CD4-positive, alpha-beta memory T cell (primary cell): ENCODE measurements at regions not wholly inside any gene's neighbourhood (a gene's known extent, or its start where the extent isn't known, plus 50 kb on each side); places are given as distances from the start of the nearest gene placed in this dataset.

ENCODE experiments used
- CTCF ChIA-PET: fragments of 350-600 bp; sonication (Branson Sonifier 250); formaldehyde crosslinking; loops from one replicate; lab custom pipeline; 2021; ENCODE audit warnings: inconsistent platforms; ENCODE audit not compliant: partially characterized antibody; lab: Charles Lee
- POLR2A ChIA-PET: fragments of 350-600 bp; sonication (Branson Sonifier 250); formaldehyde crosslinking; loops from one replicate; lab custom pipeline; 2021; ENCODE audit not compliant: partially characterized antibody; lab: Charles Lee
- DNase-seq, 5 donors: peaks; one replicate each; pipeline versions ENCODE4 v3.0.0 to v3.0.0-alpha.2; 2020 to 2022; ENCODE audit warnings: mixed read lengths in 1 of 5
- H3K27ac ChIP-seq: one replicate; pipeline ENCODE4 v1.7.0; 2013; ENCODE audit warnings: low read depth, low read length
- H3K27me3 ChIP-seq: 2 replicates; pipeline ENCODE4 v1.7.0; 2013; ENCODE audit warnings: mild to moderate bottlenecking, low read length, moderate library complexity; ENCODE audit not compliant: insufficient read depth
- H3K36me3 ChIP-seq: 2 replicates; pipeline ENCODE4 v1.7.0; 2013; ENCODE audit warnings: mild to moderate bottlenecking, low read length, moderate library complexity; ENCODE audit not compliant: insufficient read depth
- H3K4me1 ChIP-seq: 2 replicates; pipeline ENCODE4 v1.7.0; 2013; ENCODE audit warnings: mild to moderate bottlenecking, low read length, moderate library complexity; ENCODE audit not compliant: insufficient read depth
- H3K4me3 ChIP-seq, 2 donors: one replicate each; pipeline ENCODE4 v1.7.0; 2013; ENCODE audit warnings: low read length in 2 of 2, mild to moderate bottlenecking in 1 of 2
- H3K9me3 ChIP-seq, 2 donors: one replicate each; pipeline ENCODE4 v1.7.0; 2013; ENCODE audit warnings: low read length in 2 of 2, control low read depth in 1 of 2; ENCODE audit not compliant: control insufficient read depth in 1 of 2
- H3K27ac Mint-ChIP-seq, 7 donors: one replicate each; pipeline ENCODE4 v1.8.0; 2020 to 2021; ENCODE audit warnings: mixed read lengths in 7 of 7, mild to moderate bottlenecking in 6 of 7, inconsistent platforms in 3 of 7, moderate library complexity in 3 of 7
- H3K27me3 Mint-ChIP-seq, 2 donors: one replicate each; pipeline ENCODE4 v1.8.0; 2020 to 2021; ENCODE audit warnings: mixed read lengths in 2 of 2
- H3K36me3 Mint-ChIP-seq, 2 donors: one replicate each; pipeline ENCODE4 v1.8.0; 2020 to 2021; ENCODE audit warnings: mixed read lengths in 2 of 2, inconsistent platforms in 1 of 2, mild to moderate bottlenecking in 1 of 2
- H3K4me1 Mint-ChIP-seq, 4 donors: one replicate each; pipeline ENCODE4 v1.8.0; 2020 to 2021; ENCODE audit warnings: mixed read lengths in 4 of 4, mild to moderate bottlenecking in 1 of 4
- H3K4me3 Mint-ChIP-seq, 8 donors: one replicate each; pipeline ENCODE4 v1.8.0; 2020 to 2021; ENCODE audit warnings: mixed read lengths in 8 of 8, mild to moderate bottlenecking in 7 of 8, moderate library complexity in 6 of 8, inconsistent platforms in 3 of 8
- H3K9me3 Mint-ChIP-seq, 8 donors: one replicate each; pipeline ENCODE4 v1.8.0; 2020 to 2021; ENCODE audit warnings: mixed read lengths in 8 of 8, mild to moderate bottlenecking in 5 of 8, inconsistent platforms in 3 of 8, moderate library complexity in 1 of 8
- intact Hi-C: fragments of 100-400 bp; cut with micrococcal nuclease; formaldehyde crosslinking; loops from one replicate; pipeline ENCODE4 v1.15.1; 2023

DNA sequence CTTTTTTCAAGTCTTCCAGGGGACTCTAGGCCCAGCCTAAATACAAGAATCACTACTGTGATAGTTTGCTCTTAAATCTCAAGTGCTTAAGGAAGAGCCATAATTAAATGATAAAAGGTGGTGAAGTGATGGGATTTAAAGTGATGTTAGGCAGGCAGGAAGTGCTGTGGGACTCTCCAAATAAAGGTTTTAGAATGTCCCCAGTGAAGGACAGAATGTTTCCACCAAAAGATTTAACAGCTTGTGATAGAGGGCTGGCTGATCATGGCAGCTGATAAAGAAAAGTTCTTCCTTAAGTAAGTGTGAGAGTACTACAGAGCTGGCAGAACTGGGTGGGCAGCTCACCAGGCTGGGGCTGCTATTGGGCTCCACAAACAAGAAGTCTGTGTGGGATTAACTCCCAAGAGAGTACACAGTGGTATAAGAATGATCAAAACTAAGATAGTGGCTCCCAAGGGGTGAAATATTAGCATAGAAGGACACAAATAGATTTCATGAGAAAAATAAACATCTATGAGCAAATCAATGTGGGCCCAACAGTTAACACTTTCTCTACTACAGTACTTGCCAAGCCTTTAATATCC, 637.2 kb upstream of the CPEB2 start:
- no peak overlapping the region for H3K27ac ChIP-seq
- Mint-ChIP-seq H3K4me3 (no peak overlapping the region), H3K27ac (no peak overlapping the region), H3K9me3 (peaks cover 0 to 6% (median 0%) of the 10 kb centered on the region in 8 donors), H3K4me1 (peaks cover 0 to 1% (median 0%) of the 10 kb centered on the region in 4 donors), H3K27me3 (no peaks in the 10 kb centered on the region), H3K36me3 (no peaks in the 10 kb centered on the region)
- H3K27me3 ChIP-seq: no peaks in the 10 kb centered on the region
- DNase-seq: no peak
- intact Hi-C loops: no loop called here
- ChIA-PET POLR2A (no interaction called here), CTCF (no interaction called here)
- H3K36me3 ChIP-seq: no peaks in the 10 kb centered on the region
- no peaks in the 10 kb centered on the region for H3K9me3 ChIP-seq
- H3K4me1 ChIP-seq: no peaks in the 10 kb centered on the region
- H3K4me3 ChIP-seq: no peak overlapping the region

DNA sequence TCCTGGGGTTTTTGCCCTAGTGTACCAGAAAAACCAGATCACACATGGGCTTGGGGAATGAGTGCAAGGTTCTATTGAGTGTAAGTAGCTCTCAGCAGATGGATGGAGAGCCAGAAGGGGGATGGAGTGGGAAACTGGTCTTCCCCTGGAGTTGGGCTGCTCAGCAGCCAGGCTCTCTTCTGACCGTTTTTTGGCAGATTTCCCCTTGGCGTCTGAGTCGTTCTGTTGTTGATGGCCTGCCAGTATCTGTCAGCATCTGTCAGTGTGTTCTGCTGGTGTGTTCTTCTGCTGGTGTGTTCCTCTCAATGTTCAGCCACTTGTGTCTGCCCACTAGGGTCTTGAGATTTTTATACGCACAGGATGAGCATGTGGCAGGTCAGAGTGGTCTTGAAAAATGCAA, 633.9 kb upstream of the CPEB2 start:
- no peaks in the 10 kb centered on the region for H3K36me3 ChIP-seq
- CTCF ChIA-PET: no interaction called here
- no peaks in the 10 kb centered on the region for H3K27me3 ChIP-seq
- DNase-seq: no peak
- Mint-ChIP-seq H3K9me3 (peaks cover 0 to 6% (median 0%) of the 10 kb centered on the region in 8 donors), H3K4me1 (peaks cover 0 to 1% (median 0%) of the 10 kb centered on the region in 4 donors), H3K27ac (no peak overlapping the region), H3K36me3 (no peaks in the 10 kb centered on the region), H3K4me3 (no peak overlapping the region), H3K27me3 (peaks cover 0 to 1% of the 10 kb centered on the region in 2 donors)
- no peaks in the 10 kb centered on the region for H3K9me3 ChIP-seq
- intact Hi-C loops: no loop called here
- H3K27ac ChIP-seq: no peak overlapping the region
- no peak overlapping the region for H3K4me3 ChIP-seq
- POLR2A ChIA-PET: no interaction called here
- no peaks in the 10 kb centered on the region for H3K4me1 ChIP-seq

DNA sequence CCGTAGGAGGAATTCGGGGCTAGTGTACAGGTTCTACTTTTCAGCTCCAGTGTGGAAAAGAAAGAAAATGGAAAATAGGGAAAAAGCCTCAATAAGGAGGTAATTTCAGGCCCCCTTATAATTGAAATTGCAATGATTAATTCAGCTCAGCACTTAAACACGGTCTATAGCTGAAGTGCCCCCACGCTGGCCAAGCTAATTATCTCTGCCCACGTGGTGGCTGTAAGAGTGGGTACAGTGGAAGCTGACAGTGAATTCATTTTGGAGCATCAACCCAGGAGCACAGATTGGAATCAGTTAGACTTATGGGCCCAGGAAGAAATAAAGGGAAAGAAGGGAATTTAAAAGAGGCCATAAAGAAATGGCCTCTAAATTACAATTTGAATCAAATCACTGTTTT, 631.1 kb upstream of the CPEB2 start:
- Histone ChIP-seq H3K27me3 (no peaks in the 10 kb centered on the region), H3K9me3 (no peaks in the 10 kb centered on the region), H3K4me1 (no peaks in the 10 kb centered on the region), H3K4me3 (no peak overlapping the region), H3K36me3 (no peaks in the 10 kb centered on the region), H3K27ac (no peak overlapping the region)
- H3K4me3 Mint-ChIP-seq: peak overlapping the region in 1 of 8 donors; percentile 16
- H3K4me1 Mint-ChIP-seq: no peaks in the 10 kb centered on the region
- peaks cover 0 to 5% (median 0%) of the 10 kb centered on the region in 8 donors for H3K9me3 Mint-ChIP-seq
- DNase-seq: no peak
- H3K27me3 Mint-ChIP-seq: peaks cover 1 to 2% of the 10 kb centered on the region in 2 donors
- H3K27ac Mint-ChIP-seq: no peak overlapping the region
- CTCF ChIA-PET: no interaction called here
- no peaks in the 10 kb centered on the region for H3K36me3 Mint-ChIP-seq
- intact Hi-C loops: no loop called here
- POLR2A ChIA-PET: no interaction called here

DNA sequence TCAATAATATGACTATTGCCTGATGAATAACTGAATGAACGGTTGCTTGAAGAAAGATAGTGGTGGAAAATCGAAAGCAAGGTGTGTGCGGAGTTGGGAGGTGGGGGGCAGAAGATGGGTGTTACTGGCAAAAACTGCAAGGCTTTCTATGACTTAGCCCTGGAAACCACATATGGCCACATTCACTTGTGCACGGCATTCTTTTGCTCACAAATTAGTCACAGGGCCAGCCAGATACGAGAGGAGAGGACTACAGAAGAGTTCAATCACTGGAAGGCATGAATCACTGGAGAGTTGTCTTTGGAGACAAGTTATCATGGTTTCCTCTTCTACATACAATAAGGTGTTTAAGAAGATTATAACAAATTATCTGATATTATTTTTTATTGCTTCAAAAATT, 626.5 kb upstream of the CPEB2 start:
- H3K4me3 ChIP-seq: no peak overlapping the region
- no peak overlapping the region for H3K27ac ChIP-seq
- H3K9me3 Mint-ChIP-seq: peaks cover 0 to 6% (median 0%) of the 10 kb centered on the region in 8 donors
- no peaks in the 10 kb centered on the region for H3K9me3 ChIP-seq
- H3K4me1 ChIP-seq: no peaks in the 10 kb centered on the region
- peaks cover 0 to 2% of the 10 kb centered on the region in 2 donors for H3K27me3 Mint-ChIP-seq
- no peaks in the 10 kb centered on the region for H3K4me1 Mint-ChIP-seq
- no peak for DNase-seq
- no peak overlapping the region for H3K27ac Mint-ChIP-seq
- intact Hi-C loops: no loop called here
- no peaks in the 10 kb centered on the region for H3K36me3 Mint-ChIP-seq
- POLR2A ChIA-PET: no interaction called here
- H3K27me3 ChIP-seq: no peaks in the 10 kb centered on the region
- CTCF ChIA-PET: no interaction called here
- no peak overlapping the region for H3K4me3 Mint-ChIP-seq
- H3K36me3 ChIP-seq: no peaks in the 10 kb centered on the region

DNA sequence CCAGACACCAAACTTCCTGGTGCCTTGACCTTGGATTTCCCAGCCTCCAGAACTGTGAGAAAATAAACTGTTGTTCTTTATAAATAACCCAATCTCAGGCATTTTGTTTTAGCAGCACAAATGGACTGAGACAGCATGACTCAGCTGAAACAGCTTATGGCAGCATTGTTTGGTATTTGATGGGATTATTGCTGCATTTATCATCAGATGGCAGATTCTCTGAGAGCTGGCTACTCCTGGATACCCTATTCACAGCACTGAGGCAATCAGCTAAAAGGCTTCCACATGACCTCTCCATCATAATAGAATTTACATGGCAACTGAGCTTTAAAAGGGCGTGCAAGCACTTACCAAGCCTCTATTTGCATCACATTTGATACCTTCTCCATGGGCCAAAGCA, 623.1 kb upstream of the CPEB2 start:
- no peaks in the 10 kb centered on the region for H3K27me3 Mint-ChIP-seq
- Histone ChIP-seq H3K27me3 (no peaks in the 10 kb centered on the region), H3K36me3 (no peaks in the 10 kb centered on the region), H3K4me3 (no peak overlapping the region), H3K4me1 (no peaks in the 10 kb centered on the region), H3K27ac (no peak overlapping the region), H3K9me3 (no peaks in the 10 kb centered on the region)
- no peak overlapping the region for H3K4me3 Mint-ChIP-seq
- H3K9me3 Mint-ChIP-seq: peaks cover 0 to 6% (median 0%) of the 10 kb centered on the region in 8 donors
- H3K27ac Mint-ChIP-seq: no peak overlapping the region
- no peak for DNase-seq
- POLR2A ChIA-PET: no interaction called here
- no peaks in the 10 kb centered on the region for H3K36me3 Mint-ChIP-seq
- CTCF ChIA-PET: no interaction called here
- H3K4me1 Mint-ChIP-seq: no peaks in the 10 kb centered on the region
- intact Hi-C loops: no loop called here

DNA sequence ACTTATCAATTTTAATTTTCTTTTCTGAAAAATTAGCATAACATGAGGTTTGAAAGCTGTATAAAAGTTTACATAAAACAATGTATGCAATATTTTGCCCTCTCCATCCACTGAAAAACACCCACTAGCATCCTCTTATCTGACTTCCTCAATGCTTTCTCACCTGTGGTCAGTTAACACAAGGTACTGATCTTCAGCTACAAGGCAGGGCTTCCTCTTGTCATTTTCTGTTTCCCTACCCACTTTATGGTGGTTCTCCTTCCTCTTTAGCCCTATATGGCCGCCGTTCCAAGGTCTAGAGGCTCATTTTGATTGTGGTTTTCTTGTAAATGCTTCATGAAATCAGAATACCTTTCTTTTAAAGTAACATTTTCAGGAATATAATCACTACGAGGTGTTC, 618.6 kb upstream of the CPEB2 start:
- POLR2A ChIA-PET: no interaction called here
- Mint-ChIP-seq H3K9me3 (peaks cover 0 to 6% (median 0%) of the 10 kb centered on the region in 8 donors), H3K36me3 (no peaks in the 10 kb centered on the region), H3K27ac (no peak overlapping the region), H3K4me1 (no peaks in the 10 kb centered on the region), H3K4me3 (no peak overlapping the region), H3K27me3 (peaks cover 1 to 3% of the 10 kb centered on the region in 2 donors)
- intact Hi-C loops: no loop called here
- CTCF ChIA-PET: no interaction called here
- no peak for DNase-seq
- H3K4me3 ChIP-seq: no peak overlapping the region
- H3K27me3 ChIP-seq: no peaks in the 10 kb centered on the region
- H3K27ac ChIP-seq: no peak overlapping the region
- H3K9me3 ChIP-seq: no peaks in the 10 kb centered on the region
- no peaks in the 10 kb centered on the region for H3K4me1 ChIP-seq
- no peaks in the 10 kb centered on the region for H3K36me3 ChIP-seq

DNA sequence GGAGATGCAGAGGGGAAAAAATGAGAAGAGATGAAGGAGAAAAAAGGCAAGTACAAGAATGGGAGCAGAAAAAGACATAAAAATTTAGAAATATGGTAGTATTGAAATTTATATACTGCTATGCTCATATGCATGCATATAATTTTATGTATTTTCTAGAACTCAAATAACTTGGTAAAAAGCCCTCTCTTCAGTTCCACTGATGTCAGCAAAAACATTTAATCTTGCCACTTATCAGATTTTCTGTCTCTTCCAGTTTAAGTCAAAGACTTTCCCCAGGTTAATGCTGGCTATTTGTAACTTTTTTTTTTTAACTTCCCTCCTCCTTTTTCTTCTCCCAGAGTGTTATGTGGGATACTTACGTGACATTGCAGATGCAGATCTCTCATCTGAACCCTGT, 617.5 kb upstream of the CPEB2 start:
- intact Hi-C loops: no loop called here
- peaks cover 0 to 3% (median 0%) of the 10 kb centered on the region in 8 donors for H3K9me3 Mint-ChIP-seq
- DNase-seq: no peak
- ChIA-PET CTCF (no interaction called here), POLR2A (no interaction called here)
- Histone ChIP-seq H3K27me3 (no peaks in the 10 kb centered on the region), H3K27ac (no peak overlapping the region), H3K4me3 (no peak overlapping the region), H3K4me1 (no peaks in the 10 kb centered on the region), H3K36me3 (no peaks in the 10 kb centered on the region), H3K9me3 (no peaks in the 10 kb centered on the region)
- H3K4me3 Mint-ChIP-seq: peak overlapping the region in 1 of 8 donors; percentile 27
- H3K27me3 Mint-ChIP-seq: peaks cover 1 to 3% of the 10 kb centered on the region in 2 donors
- no peak overlapping the region for H3K27ac Mint-ChIP-seq
- H3K36me3 Mint-ChIP-seq: no peaks in the 10 kb centered on the region
- H3K4me1 Mint-ChIP-seq: no peaks in the 10 kb centered on the region

DNA sequence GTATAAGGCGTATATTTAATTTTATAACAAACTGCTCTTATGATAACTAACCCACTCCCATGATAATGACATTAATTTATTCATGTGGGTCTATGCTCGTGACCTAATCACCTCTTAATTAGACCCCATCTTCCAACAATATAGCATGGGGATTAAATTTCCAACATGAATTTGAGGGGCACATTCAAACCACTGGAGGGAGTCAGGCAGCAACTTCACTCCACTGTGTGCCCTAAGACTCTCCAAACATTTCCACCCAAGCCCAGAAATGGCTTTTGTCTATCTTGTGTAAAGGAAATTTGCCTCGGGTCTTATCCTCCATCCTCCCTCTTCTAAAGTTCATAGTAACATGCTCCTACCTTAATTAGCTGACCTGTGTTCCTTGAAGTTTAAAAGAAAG, 616.1 kb upstream of the CPEB2 start:
- DNase-seq: no peak
- ChIA-PET POLR2A (no interaction called here), CTCF (no interaction called here)
- no peaks in the 10 kb centered on the region for H3K36me3 Mint-ChIP-seq
- H3K27me3 Mint-ChIP-seq: peaks cover 1 to 3% of the 10 kb centered on the region in 2 donors
- Histone ChIP-seq H3K9me3 (no peaks in the 10 kb centered on the region), H3K4me3 (no peak overlapping the region), H3K36me3 (no peaks in the 10 kb centered on the region), H3K27ac (no peak overlapping the region), H3K27me3 (no peaks in the 10 kb centered on the region), H3K4me1 (no peaks in the 10 kb centered on the region)
- H3K9me3 Mint-ChIP-seq: peaks cover 0 to 3% (median 0%) of the 10 kb centered on the region in 8 donors
- H3K4me1 Mint-ChIP-seq: no peaks in the 10 kb centered on the region
- no peak overlapping the region for H3K4me3 Mint-ChIP-seq
- intact Hi-C loops: no loop called here
- no peak overlapping the region for H3K27ac Mint-ChIP-seq
